PC-3 (cell line): ENCODE measurements at regions not wholly inside any gene's neighbourhood (a gene's known extent, or its start where the extent isn't known, plus 50 kb on each side); places are given as distances from the start of the nearest gene placed in this dataset.

Source experiments
- ATAC-seq: fragments of 200-7000 bp; cut with Tn5 transposase; 2 replicates; pipeline ENCODE4 v1.9.1; 2020; ENCODE audit warnings: mild to moderate bottlenecking, moderate library complexity
- BruUV-seq: library from RNA; stranded (reverse); fragments of 400-500 nt; replicated peaks from 2 replicates; lab custom pipeline; 2021; lab: Mats Ljungman, UMichigan
- CTCF ChIA-PET: fragments of 300-600 bp; sonication (Branson Sonifier 250); formaldehyde crosslinking; loops from one replicate; lab custom pipeline; 2022; ENCODE audit warnings: antibody characterized with exemption; lab: Charles Lee
- POLR2A ChIA-PET: fragments of 300-600 bp; sonication (Branson Sonifier 250); formaldehyde crosslinking; loops from one replicate; lab custom pipeline; 2022; ENCODE audit warnings: antibody characterized with exemption; ENCODE audit not compliant: unreplicated experiment; lab: Charles Lee
- DNase-seq: peaks from one replicate; pipeline ENCODE4 v3.0.0-alpha.2; 2015
- H2AFZ ChIP-seq: fragments of 300-600 bp; sonication (generic); 2 replicates; pipeline ENCODE4 v1.6.0; 2016; ENCODE audit warnings: antibody characterized with exemption, low read length
- H3F3A ChIP-seq: fragments of 300-600 bp; sonication (generic); one replicate; pipeline ENCODE4 v1.6.0; 2017; ENCODE audit warnings: antibody characterized with exemption, low read length, control low read depth, mild to moderate bottlenecking; ENCODE audit not compliant: unreplicated experiment
- H3K27ac ChIP-seq: fragments of 300-600 bp; sonication (generic); 2 replicates; pipeline ENCODE4 v1.5.1; 2016; ENCODE audit warnings: mild to moderate bottlenecking, low read length
- H3K27me3 ChIP-seq: fragments of 300-600 bp; sonication (generic); 2 replicates; pipeline ENCODE4 v1.6.1; 2016; ENCODE audit warnings: low read length, mixed read lengths
- H3K36me3 ChIP-seq: fragments of 300-600 bp; sonication (generic); 2 replicates; pipeline ENCODE4 v1.6.1; 2016; ENCODE audit warnings: low read depth, mixed run types, low read length, mixed read lengths
- H3K4me1 ChIP-seq: fragments of 300-600 bp; sonication (generic); 2 replicates; pipeline ENCODE4 v1.5.1; 2016; ENCODE audit warnings: low read length; ENCODE audit not compliant: insufficient read depth
- H3K4me2 ChIP-seq: fragments of 300-600 bp; sonication (generic); 2 replicates; pipeline ENCODE4 v1.6.0; 2016; ENCODE audit warnings: low read length
- H3K4me3 ChIP-seq: fragments of 300-600 bp; sonication (generic); 2 replicates; pipeline ENCODE4 v1.5.1; 2016; ENCODE audit warnings: mild to moderate bottlenecking, low read length, mixed read lengths
- H3K79me2 ChIP-seq: fragments of 300-600 bp; sonication (generic); 2 replicates; pipeline ENCODE4 v1.6.1; 2017; ENCODE audit warnings: low read length, mixed read lengths
- H3K9ac ChIP-seq: fragments of 300-600 bp; sonication (generic); 2 replicates; pipeline ENCODE4 v1.6.0; 2016; ENCODE audit warnings: mild to moderate bottlenecking, low read length
- H3K9me2 ChIP-seq: fragments of 300-600 bp; sonication (generic); replicated peaks from 2 replicates; pipeline ENCODE4 v1.6.1; 2016; ENCODE audit warnings: mixed run types, low read length, mixed read lengths
- H3K9me3 ChIP-seq: fragments of 300-600 bp; sonication (generic); 2 replicates; pipeline ENCODE4 v1.6.1; 2016; ENCODE audit warnings: low read length, mixed read lengths
- H4K20me1 ChIP-seq: fragments of 300-600 bp; sonication (generic); 2 replicates; pipeline ENCODE4 v1.6.1; 2016; ENCODE audit warnings: low read length, mixed read lengths
- EZH2 ChIP-seq: fragments of 300-600 bp; sonication (generic); IDR thresholded peaks from one replicate; pipeline ENCODE4 v1.6.1; 2017; ENCODE audit warnings: antibody characterized with exemption, mild to moderate bottlenecking, low read length; ENCODE audit not compliant: unreplicated experiment
- EZH2phosphoT487 ChIP-seq: fragments of 300-600 bp; sonication (generic); IDR thresholded peaks from 2 replicates; pipeline ENCODE4 v1.6.1; 2018; ENCODE audit warnings: mild to moderate bottlenecking, antibody characterized with exemption, low read length, borderline replicate concordance
- intact Hi-C: fragments of 100-400 bp; cut with micrococcal nuclease; formaldehyde crosslinking; loops from 2 replicates; pipeline ENCODE4 v1.9.0; 2023
- TF ChIP-seq, protein P1 (sequence below): fragments of 300-600 bp; sonication (generic); conservative IDR thresholded peaks from 2 replicates; pipeline ENCODE4 v1.5.1; 2017; ENCODE audit warnings: antibody characterized with exemption, low read depth, mild to moderate bottlenecking, low read length

DNA sequence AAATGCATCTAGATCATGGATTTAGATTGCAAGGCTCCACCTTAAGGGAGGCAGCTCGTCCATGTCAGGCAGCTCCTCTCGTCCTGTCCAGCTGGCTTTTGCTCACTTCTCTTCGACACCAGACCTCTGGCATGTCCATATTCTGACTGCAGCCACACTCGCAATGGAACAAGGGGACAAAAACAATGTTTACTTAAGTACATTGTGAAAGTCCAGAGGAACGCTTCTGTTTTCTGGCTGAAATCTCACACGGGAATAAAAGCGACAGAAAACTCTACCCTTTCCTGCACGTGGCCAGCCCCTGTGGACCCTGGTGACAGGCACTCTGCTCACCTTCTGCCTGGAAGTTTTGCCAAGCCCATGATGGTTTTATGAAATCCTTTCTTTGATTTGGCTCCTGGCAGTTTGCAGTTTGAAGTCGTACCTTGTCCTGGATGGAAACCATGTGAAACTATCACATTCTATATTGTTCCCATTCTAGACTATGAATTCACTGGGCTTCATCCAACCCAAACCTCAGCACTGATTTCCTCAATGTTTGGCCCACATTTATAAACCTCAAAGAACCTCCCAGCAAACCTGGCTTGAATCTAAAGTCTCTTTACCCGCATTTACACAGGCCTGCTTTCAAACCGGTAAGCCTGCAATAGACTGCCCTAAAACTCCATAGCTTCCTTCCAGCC is 134.3 kb upstream of the PIEZO2 start:
- no peak overlapping the region for H3K27ac ChIP-seq
- intact Hi-C loops = no loop called here
- no peaks in the 10 kb centered on the region for H3F3A ChIP-seq
- ATAC-seq (no peak), DNase-seq (no peak)
- H2AFZ ChIP-seq = no peak overlapping the region
- H3K4me1 ChIP-seq = no peaks in the 10 kb centered on the region
- no peak overlapping the region for H3K4me3 ChIP-seq
- 0 out of 2 replicates have a peak, but pooled peaks cover 3% of the 10 kb centered on the region for H3K9me3 ChIP-seq
- TF ChIP-seq, protein P1, sequence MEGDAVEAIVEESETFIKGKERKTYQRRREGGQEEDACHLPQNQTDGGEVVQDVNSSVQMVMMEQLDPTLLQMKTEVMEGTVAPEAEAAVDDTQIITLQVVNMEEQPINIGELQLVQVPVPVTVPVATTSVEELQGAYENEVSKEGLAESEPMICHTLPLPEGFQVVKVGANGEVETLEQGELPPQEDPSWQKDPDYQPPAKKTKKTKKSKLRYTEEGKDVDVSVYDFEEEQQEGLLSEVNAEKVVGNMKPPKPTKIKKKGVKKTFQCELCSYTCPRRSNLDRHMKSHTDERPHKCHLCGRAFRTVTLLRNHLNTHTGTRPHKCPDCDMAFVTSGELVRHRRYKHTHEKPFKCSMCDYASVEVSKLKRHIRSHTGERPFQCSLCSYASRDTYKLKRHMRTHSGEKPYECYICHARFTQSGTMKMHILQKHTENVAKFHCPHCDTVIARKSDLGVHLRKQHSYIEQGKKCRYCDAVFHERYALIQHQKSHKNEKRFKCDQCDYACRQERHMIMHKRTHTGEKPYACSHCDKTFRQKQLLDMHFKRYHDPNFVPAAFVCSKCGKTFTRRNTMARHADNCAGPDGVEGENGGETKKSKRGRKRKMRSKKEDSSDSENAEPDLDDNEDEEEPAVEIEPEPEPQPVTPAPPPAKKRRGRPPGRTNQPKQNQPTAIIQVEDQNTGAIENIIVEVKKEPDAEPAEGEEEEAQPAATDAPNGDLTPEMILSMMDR = no peak
- no peak for TF ChIP-seq EZH2phosphoT487
- H4K20me1 ChIP-seq = no peaks in the 10 kb centered on the region
- H3K4me2 ChIP-seq = no peak overlapping the region
- no peaks in the 10 kb centered on the region for H3K9me2 ChIP-seq
- ChIA-PET CTCF (no interaction called here), POLR2A (no interaction called here)
- BruUV-seq = no TSS peak
- H3K27me3 ChIP-seq = peaks cover 41% of the 10 kb centered on the region
- H3K9ac ChIP-seq = no peak overlapping the region
- no peaks in the 10 kb centered on the region for H3K79me2 ChIP-seq
- no peaks in the 10 kb centered on the region for H3K36me3 ChIP-seq

DNA sequence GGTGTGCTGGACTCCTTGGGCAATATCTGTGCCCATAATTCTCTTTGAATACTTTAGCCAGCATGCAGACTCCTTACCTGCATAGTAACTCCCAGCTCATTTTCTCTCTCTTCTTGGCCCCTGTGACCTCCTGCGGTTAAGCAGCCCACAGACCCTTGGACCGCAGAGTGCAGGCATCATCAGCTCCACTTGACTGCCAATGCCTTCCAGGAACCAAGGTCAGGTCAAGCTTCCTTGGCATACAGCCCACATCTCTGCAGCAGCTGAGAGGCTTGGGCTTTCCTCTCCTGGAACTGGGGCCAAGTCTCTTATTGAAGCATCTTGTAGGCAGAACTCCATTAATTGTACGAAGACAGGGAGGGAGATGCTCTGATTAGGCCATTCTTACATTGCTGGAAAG is 130.1 kb upstream of the PIEZO2 start:
- H3K4me3 ChIP-seq = no peak overlapping the region
- intact Hi-C loops = no loop called here
- TF ChIP-seq EZH2 = no peak
- TF ChIP-seq EZH2phosphoT487 = no peak
- TF ChIP-seq, protein P1 = no peak

DNA sequence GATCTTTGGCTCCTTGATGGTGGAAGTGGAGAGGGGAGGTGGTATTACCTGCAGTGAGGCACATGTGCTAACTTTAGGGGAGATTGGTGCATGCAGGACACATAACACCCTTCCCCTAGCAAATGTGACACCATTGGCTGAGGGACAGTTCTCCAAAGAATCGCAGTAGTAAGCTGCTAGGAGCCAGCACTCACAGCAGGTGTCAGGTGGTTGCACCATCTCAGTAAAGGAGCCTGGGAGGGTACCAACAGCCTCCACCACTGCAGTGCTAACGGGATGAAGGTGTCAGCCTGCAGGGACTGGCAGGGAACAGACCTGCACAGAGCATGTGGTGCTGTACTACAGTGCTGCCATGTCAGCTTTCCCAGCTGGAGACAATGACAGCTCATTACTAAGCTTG is 127.3 kb upstream of the PIEZO2 start:
- CTCF ChIA-PET = no interaction called here

More for the DNA sequence above, 130.1 kb upstream of the PIEZO2 start:
- CTCF ChIA-PET = no interaction called here
- H3F3A ChIP-seq = no peaks in the 10 kb centered on the region
- no peak overlapping the region for H3K27ac ChIP-seq
- H3K27me3 ChIP-seq = peaks cover 24% of the 10 kb centered on the region
- H3K9me3 ChIP-seq = 0 out of 2 replicates have a peak, but pooled peaks cover 3% of the 10 kb centered on the region
- no peaks in the 10 kb centered on the region for H3K79me2 ChIP-seq
- no peak overlapping the region for H3K9ac ChIP-seq
- BruUV-seq = no TSS peak
- no peak for DNase-seq
- no peaks in the 10 kb centered on the region for H3K4me1 ChIP-seq
- ATAC-seq = no peak
- no peaks in the 10 kb centered on the region for H3K9me2 ChIP-seq
- no peaks in the 10 kb centered on the region for H4K20me1 ChIP-seq
- POLR2A ChIA-PET = no interaction called here
- H2AFZ ChIP-seq = no peak overlapping the region
- H3K4me2 ChIP-seq = no peak overlapping the region
- H3K36me3 ChIP-seq = no peaks in the 10 kb centered on the region

More for the DNA sequence above, 127.3 kb upstream of the PIEZO2 start:
- no peaks in the 10 kb centered on the region for H4K20me1 ChIP-seq
- H3K4me1 ChIP-seq = no peaks in the 10 kb centered on the region
- no peaks in the 10 kb centered on the region for H3K36me3 ChIP-seq
- H3K79me2 ChIP-seq = no peaks in the 10 kb centered on the region
- intact Hi-C loops = no loop called here
- POLR2A ChIA-PET = no interaction called here
- no peak overlapping the region for H3K27ac ChIP-seq
- peaks cover 22% of the 10 kb centered on the region for H3K27me3 ChIP-seq
- no peak overlapping the region for H2AFZ ChIP-seq
- no peaks in the 10 kb centered on the region for H3K9me3 ChIP-seq
- H3K9me2 ChIP-seq = no peaks in the 10 kb centered on the region
- no peak for TF ChIP-seq EZH2phosphoT487
- no peak for TF ChIP-seq EZH2
- TF ChIP-seq, protein P1 = no peak
- no peak overlapping the region for H3K9ac ChIP-seq
- H3F3A ChIP-seq = no peaks in the 10 kb centered on the region
- BruUV-seq = no TSS peak
- no peak overlapping the region for H3K4me2 ChIP-seq
- ATAC-seq = no peak
- H3K4me3 ChIP-seq = no peak overlapping the region
- DNase-seq = no peak
